IMR-90 (cell line): ENCODE measurements at regions not wholly inside any gene's neighbourhood (a gene's known extent, or its start where the extent isn't known, plus 50 kb on each side); places are given as distances from the start of the nearest gene placed in this dataset.

ENCODE experiments used
- ATAC-seq: fragments of 200-7000 bp; cut with Tn5 transposase; 2 replicates; pipeline ENCODE4 v1.9.1; 2020; ENCODE audit warnings: low read depth, mild to moderate bottlenecking, moderate library complexity
- BruUV-seq: library from RNA; stranded (reverse); fragments of 400-500 nt; replicated peaks from 2 replicates; lab custom pipeline; 2021; lab: Mats Ljungman, UMichigan
- CTCF ChIA-PET: fragments of 300-600 bp; formaldehyde crosslinking; extraction: SDS; loops from one replicate; lab custom pipeline; 2021; ENCODE audit warnings: antibody characterized with exemption; lab: Yijun Ruan, JAX
- POLR2A ChIA-PET: fragments of 300-600 bp; sonication (Branson Sonifier 250); formaldehyde crosslinking; loops from one replicate; lab custom pipeline; 2022; ENCODE audit warnings: antibody characterized with exemption; ENCODE audit not compliant: unreplicated experiment; lab: Charles Lee
- DNase-seq: peaks from one replicate; pipeline ENCODE4 v3.0.0; 2013
- H2AFZ ChIP-seq: replicated peaks from 2 replicates; pipeline ENCODE3; 2013; ENCODE audit warnings: low read length, mild to moderate bottlenecking; ENCODE audit not compliant: poor library complexity
- H2AK5ac ChIP-seq: 2 replicates; pipeline ENCODE4 v1.6.1; 2013; ENCODE audit warnings: low read depth, low read length, inconsistent platforms
- H2AK9ac ChIP-seq: replicated peaks from 2 replicates; pipeline ENCODE3; 2013; ENCODE audit warnings: mild to moderate bottlenecking, low read depth, low read length, moderate library complexity; ENCODE audit not compliant: poor library complexity
- H2BK120ac ChIP-seq: 2 replicates; pipeline ENCODE4 v1.6.1; 2013; ENCODE audit warnings: low read depth, low read length, inconsistent platforms
- H2BK15ac ChIP-seq: 3 replicates; pipeline ENCODE4 v1.6.1; 2013; ENCODE audit warnings: low read depth, low read length, inconsistent platforms
- H2BK20ac ChIP-seq: 2 replicates; pipeline ENCODE4 v1.6.1; 2013; ENCODE audit warnings: low read depth, mild to moderate bottlenecking, inconsistent platforms, low read length, moderate library complexity
- H2BK5ac ChIP-seq: 2 replicates; pipeline ENCODE4 v1.6.1; 2013; ENCODE audit warnings: mild to moderate bottlenecking, low read depth, low read length, inconsistent platforms; ENCODE audit not compliant: poor library complexity, severe bottlenecking
- H3K14ac ChIP-seq: replicated peaks from 2 replicates; pipeline ENCODE4 v1.6.1; 2013; ENCODE audit warnings: low read depth, low read length, inconsistent platforms
- H3K18ac ChIP-seq: 2 replicates; pipeline ENCODE4 v1.6.1; 2013; ENCODE audit warnings: low read depth, low read length, control low read depth
- H3K23ac ChIP-seq: 2 replicates; pipeline ENCODE4 v1.6.1; 2013; ENCODE audit warnings: low read depth, low read length, inconsistent platforms
- H3K27ac ChIP-seq: 2 replicates; pipeline ENCODE4 v1.5.1; 2013; ENCODE audit warnings: mild to moderate bottlenecking, control low read depth, low read length; ENCODE audit not compliant: insufficient read depth
- H3K27me3 ChIP-seq: 2 replicates; pipeline ENCODE4 v1.6.1; 2013; ENCODE audit warnings: low read length; ENCODE audit not compliant: control insufficient read depth, insufficient read depth
- H3K36me3 ChIP-seq: 2 replicates; pipeline ENCODE4 v1.6.1; 2013; ENCODE audit warnings: low read length, mixed read lengths; ENCODE audit not compliant: control insufficient read depth, insufficient read depth
- H3K4ac ChIP-seq: 2 replicates; pipeline ENCODE4 v1.6.1; 2013; ENCODE audit warnings: low read depth, low read length, inconsistent platforms
- H3K4me1 ChIP-seq: 2 replicates; pipeline ENCODE4 v1.6.1; 2013; ENCODE audit warnings: low read length, mixed read lengths; ENCODE audit not compliant: control insufficient read depth, insufficient read depth
- H3K4me2 ChIP-seq: 2 replicates; pipeline ENCODE4 v1.6.1; 2013; ENCODE audit warnings: low read depth, mild to moderate bottlenecking, control low read depth, low read length, moderate library complexity
- H3K4me3 ChIP-seq: 2 replicates; pipeline ENCODE4 v1.5.1; 2013; ENCODE audit warnings: low read depth, mild to moderate bottlenecking, control low read depth, low read length, moderate library complexity; ENCODE audit not compliant: insufficient read depth
- H3K56ac ChIP-seq: 2 replicates; pipeline ENCODE4 v1.6.1; 2013; ENCODE audit warnings: low read length, inconsistent platforms; ENCODE audit not compliant: insufficient read depth; ENCODE audit errors: extremely low read depth
- H3K79me1 ChIP-seq, 2 experiments: 2 replicates each; pipeline ENCODE4 v1.6.1; 2013; ENCODE audit warnings: low read length in 2 of 2, inconsistent platforms in 1 of 2, low read depth in 1 of 2
- H3K9ac ChIP-seq: 2 replicates; pipeline ENCODE4 v1.6.1; 2013; ENCODE audit warnings: low read depth, low read length, control low read depth
- H3K9me1 ChIP-seq: 2 replicates; pipeline ENCODE4 v1.6.1; 2013; ENCODE audit warnings: low read length, inconsistent platforms; ENCODE audit not compliant: insufficient read depth
- H3K9me3 ChIP-seq: 2 replicates; pipeline ENCODE4 v1.6.1; 2013; ENCODE audit warnings: low read length; ENCODE audit not compliant: control insufficient read depth, insufficient read depth
- H4K20me1 ChIP-seq: 2 replicates; pipeline ENCODE4 v1.6.1; 2013; ENCODE audit warnings: low read length, inconsistent platforms; ENCODE audit not compliant: insufficient read depth
- H4K5ac ChIP-seq: 2 replicates; pipeline ENCODE4 v1.6.1; 2013; ENCODE audit warnings: mild to moderate bottlenecking, low read depth, low read length, control low read depth
- H4K8ac ChIP-seq, 2 experiments: 2 replicates each; pipeline ENCODE4 v1.6.1; 2013; ENCODE audit warnings: low read depth in 2 of 2, low read length in 2 of 2, control low read depth in 1 of 2, inconsistent platforms in 1 of 2
- H4K91ac ChIP-seq: 2 replicates; pipeline ENCODE4 v1.6.1; 2013; ENCODE audit warnings: low read depth, low read length, inconsistent platforms; ENCODE audit not compliant: insufficient read depth
- CEBPB ChIP-seq: IDR thresholded peaks from 2 replicates; pipeline ENCODE4 v1.6.1; 2012; ENCODE audit warnings: low read depth, low read length, improper control_type of control experiment
- MXI1 ChIP-seq: IDR thresholded peaks from 2 replicates; pipeline ENCODE4 v1.6.1; 2012; ENCODE audit warnings: low read depth, mild to moderate bottlenecking, low read length, moderate library complexity, borderline replicate concordance
- WGBS, 2 experiments: methylation state at CpG; one replicate each; pipeline versions ENCODE4 v1.1.5 to v1.1.7; 2013; ENCODE audit warnings: missing lambda C conversion rate in 2 of 2; ENCODE audit not compliant: insufficient read length in 1 of 2; ENCODE audit errors: extremely low coverage in 2 of 2; 5-methylcytosine and 5-hydroxymethylcytosine counted together
- dilution Hi-C: fragments of 300-500 bp; cut with HindIII; formaldehyde crosslinking; loops from one replicate; pipeline ENCODE4 v1.14.3; 2018; ENCODE audit warnings: low sequenced_read_pairs; ENCODE audit not compliant: unreplicated experiment
- in situ Hi-C: fragments of 300-500 bp; cut with MboI; formaldehyde crosslinking; loops from 3 replicates; pipeline ENCODE4 v1.14.3; 2019; ENCODE audit warnings: low sequenced_read_pairs, inconsistent platforms, mixed read lengths
- intact Hi-C: fragments of 100-400 bp; cut with micrococcal nuclease; formaldehyde crosslinking; loops from 2 replicates; pipeline ENCODE4 v1.10.0; 2022

- H3K4ac ChIP-seq, result no peak overlapping the region
- H2BK5ac ChIP-seq, result no peak overlapping the region
- CTCF ChIA-PET, result no interaction called here
- H2AK5ac ChIP-seq, result no peak overlapping the region
- no peak overlapping the region for H2AFZ ChIP-seq
- no peak overlapping the region for H2BK120ac ChIP-seq
- H2BK15ac ChIP-seq, result no peak overlapping the region
- intact Hi-C loops (no loop called here), dilution Hi-C loops (no loop called here), in situ Hi-C loops (no loop called here)
- no peak overlapping the region for H3K14ac ChIP-seq
- H2AK9ac ChIP-seq, result no peak overlapping the region
- DNase-seq, result no peak
- H4K5ac ChIP-seq, result no peak overlapping the region
- ATAC-seq, result no peak
- H3K27ac ChIP-seq, result no peak overlapping the region
- peaks cover 23% of the 10 kb centered on the region for H3K9me3 ChIP-seq
- H3K23ac ChIP-seq, result no peak overlapping the region
- no peaks in the 10 kb centered on the region for H4K20me1 ChIP-seq
- no peaks in the 10 kb centered on the region for H3K27me3 ChIP-seq
- H2BK20ac ChIP-seq, result no peak overlapping the region
- H3K4me1 ChIP-seq, result no peaks in the 10 kb centered on the region
- H3K9me1 ChIP-seq, result no peaks in the 10 kb centered on the region
- no peak overlapping the region for H4K91ac ChIP-seq
- no peak overlapping the region for H3K4me2 ChIP-seq
- POLR2A ChIA-PET, result no interaction called here
- WGBS, 2 experiments, result no CpG with 5 or more reads among the region's 3 CpGs
- no TSS peak for BruUV-seq
- no peak overlapping the region for H3K9ac ChIP-seq
- H4K8ac ChIP-seq, result no peak overlapping the region
- H3K18ac ChIP-seq, result no peak overlapping the region
- H3K36me3 ChIP-seq, result no peaks in the 10 kb centered on the region
- no peak for TF ChIP-seq CEBPB
- TF ChIP-seq MXI1, result no peak
- H3K79me1 ChIP-seq, result no peaks in the 10 kb centered on the region
- H3K56ac ChIP-seq, result no peak overlapping the region
- no peak overlapping the region for H3K4me3 ChIP-seq
Measured at GRCh38 chr3:191802671-191803070, 341.7 kb downstream of the PYDC2 start.
